CD4-positive, alpha-beta T cell treated with Interleukin-4 for 4 hours (primary cell): ENCODE measurements at regions not wholly inside any gene's neighbourhood (a gene's known extent, or its start where the extent isn't known, plus 50 kb on each side); places are given as distances from the start of the nearest gene placed in this dataset.

ENCODE experiments used
- DNase-seq: peaks from one replicate; pipeline ENCODE4 v3.0.0-alpha.2; 2020

GRCh38 chr5:93273176-93273575, 307.8 kb downstream of the NR2F1-AS1 start:
- DNase-seq = no peak

- no peak for DNase-seq
These were observed 308.9 kb downstream of the NR2F1-AS1 start for GRCh38 chr5:93272108-93272507.

GRCh38 chr5:93267736-93268135, 313.3 kb downstream of the NR2F1-AS1 start:
- DNase-seq = no peak

- no peak for DNase-seq
These were observed 313.7 kb downstream of the NR2F1-AS1 start for GRCh38 chr5:93267276-93267675.

DNA sequence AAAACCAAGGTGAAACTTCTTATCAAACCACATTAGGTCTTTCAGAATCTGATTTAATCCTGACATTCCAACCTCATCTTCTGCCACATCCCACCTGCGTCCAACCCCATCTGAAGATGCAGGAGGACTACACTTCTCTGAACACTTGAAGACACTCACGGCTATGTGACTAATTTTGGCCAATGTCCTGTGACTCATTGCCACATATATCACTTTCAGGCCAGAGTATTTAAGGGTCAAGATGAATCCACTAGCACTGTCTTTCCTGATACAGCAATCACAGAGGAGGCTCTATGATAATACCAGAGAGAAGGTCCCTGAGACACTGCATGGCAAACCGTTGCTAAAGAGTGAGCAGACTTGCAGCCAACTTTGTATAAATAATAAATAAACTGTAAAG, 323.4 kb downstream of the NR2F1-AS1 start:
- DNase-seq = no peak

DNA sequence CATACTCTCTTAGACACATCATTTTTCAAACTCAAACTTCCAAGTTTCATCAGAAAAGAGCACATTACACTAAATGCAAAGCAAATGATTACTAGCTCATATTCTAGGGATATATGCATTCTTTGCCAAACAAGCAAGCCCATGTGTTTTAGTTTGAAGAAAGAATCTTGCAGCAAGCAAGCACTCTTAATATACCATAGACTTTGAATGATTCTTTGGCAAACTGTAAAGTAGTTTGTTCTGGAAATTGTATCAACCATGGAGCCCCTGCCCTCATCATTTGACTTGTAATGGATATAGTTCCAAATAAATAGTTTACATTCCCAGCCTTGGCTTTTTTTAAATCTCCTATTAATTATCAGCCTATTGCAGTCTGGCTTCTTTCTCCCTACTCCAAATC, 325.2 kb downstream of the NR2F1-AS1 start:
- DNase-seq = no peak

GRCh38 chr5:93252165-93252564, 328.9 kb downstream of the NR2F1-AS1 start:
- DNase-seq = no peak

DNA sequence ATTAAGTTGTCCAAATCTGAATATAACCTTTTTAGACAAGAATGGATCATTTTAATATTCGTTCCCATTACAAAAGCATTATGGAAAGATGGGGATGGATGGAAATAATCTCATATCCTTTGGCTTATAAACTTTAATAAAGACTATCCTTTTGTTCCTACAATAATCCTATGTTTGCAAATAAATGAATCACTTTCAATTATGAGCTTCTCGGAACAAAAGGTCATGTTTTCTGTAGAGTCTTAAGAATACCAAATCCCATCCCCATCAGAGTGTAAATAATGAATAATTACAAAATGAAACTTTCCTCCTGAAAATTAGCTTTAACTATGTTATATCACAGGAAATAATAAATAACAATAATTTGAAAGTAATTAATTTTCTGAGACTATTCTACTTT, 329.7 kb downstream of the NR2F1-AS1 start:
- DNase-seq = no peak

DNA sequence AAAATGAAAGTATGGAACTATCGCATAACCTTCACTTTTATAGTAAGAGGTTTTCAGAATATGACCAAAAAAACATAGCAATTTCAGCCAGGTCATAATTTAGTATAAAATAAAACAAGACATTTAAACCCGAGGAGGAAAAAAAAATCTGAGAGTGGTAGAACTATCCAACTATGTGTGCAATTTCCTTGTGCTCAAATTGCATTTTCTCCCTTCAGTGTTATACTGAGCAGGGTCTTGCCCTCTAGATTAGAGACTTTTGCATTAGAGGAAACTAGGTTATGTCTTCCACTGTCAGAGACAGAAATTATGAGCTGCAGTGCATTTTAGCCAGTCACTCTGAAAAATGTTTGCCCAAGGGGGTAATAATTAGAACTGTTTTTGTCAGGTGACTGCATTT, 330.6 kb downstream of the NR2F1-AS1 start:
- DNase-seq = no peak

DNA sequence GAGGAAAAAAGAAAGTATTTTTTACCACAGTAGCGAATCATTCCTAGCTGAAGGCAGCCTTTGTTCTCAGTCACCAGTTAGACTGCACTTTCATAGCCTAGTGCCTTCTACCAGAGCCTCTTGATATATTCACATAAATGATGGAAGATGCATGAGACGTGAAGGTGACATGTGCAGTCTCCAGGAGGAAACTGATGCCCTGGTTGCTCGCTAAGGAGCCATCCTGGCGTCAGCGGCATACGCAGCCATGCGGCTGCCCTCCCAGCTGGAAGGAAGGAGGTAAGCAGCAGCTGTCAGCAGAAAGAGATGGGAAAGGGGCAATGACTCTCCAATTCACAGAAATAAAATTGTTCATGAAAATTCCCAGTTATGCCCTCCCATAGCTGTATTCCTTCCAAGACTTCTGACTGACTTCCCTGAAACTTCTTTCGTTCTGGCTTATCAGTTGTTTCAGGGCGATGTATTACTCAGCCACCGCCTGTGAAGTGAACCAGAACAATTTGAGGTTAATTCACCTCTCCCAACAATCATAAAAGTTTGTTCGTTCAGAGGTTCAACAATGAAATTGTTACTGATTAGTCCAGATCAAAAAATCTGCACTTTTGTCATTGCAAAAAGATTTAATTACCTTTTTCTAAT, 331.2 kb downstream of the NR2F1-AS1 start:
- no peak for DNase-seq

DNA sequence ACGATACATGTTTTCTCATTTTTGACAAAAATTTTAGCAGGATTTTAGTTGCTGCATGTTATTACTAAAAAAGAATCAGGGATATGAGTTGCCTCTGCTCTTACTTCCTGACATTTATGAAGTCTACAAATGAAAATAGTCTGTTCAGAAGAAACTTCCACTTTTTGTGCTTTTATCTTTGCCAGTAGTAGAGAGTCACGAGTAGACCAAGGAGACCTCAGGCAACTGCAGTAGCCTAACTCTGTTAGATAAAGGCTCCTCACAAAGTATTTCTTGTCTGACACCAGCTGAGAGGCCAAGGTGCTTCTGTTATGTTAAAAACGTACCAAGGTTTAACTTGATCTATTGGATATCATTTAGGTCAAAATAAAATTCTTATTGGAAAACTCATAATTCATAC, 333.9 kb downstream of the NR2F1-AS1 start:
- no peak for DNase-seq

DNA sequence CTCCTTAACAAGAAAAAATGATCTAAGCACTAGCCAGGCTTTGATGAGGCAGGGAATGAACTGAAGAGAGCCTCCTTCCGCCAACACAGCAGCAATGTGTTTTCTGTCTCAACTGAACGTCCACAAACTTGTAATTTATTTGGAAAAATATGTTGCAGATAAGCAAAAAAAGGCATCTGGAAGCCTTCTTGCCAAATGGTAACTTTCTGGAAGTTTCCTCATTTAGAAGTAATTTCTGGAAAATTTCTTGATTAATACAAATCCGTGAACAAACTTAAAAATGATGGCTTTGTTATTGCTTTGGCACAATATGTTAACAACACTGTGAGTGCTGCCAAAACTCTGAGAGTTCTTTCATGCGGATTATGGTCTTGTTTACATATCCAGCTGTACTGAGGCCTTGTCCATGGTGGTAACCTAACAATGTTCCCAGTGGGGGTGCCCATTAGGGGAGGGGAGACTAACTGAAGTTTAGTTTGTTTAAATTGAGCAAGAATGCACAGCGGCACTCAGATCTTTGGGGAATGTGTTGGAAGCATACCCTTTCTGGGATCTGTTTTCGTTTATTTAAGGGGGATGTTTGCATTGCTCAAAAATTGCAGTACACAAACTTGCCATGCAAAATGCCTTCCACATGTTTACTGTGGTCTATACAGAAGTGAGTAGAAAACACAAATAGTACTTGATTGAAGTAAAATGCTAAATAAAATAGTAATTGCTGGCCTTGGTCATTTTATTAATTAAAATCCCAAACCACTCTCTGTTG, 334.7 kb downstream of the NR2F1-AS1 start:
- DNase-seq = no peak

DNA sequence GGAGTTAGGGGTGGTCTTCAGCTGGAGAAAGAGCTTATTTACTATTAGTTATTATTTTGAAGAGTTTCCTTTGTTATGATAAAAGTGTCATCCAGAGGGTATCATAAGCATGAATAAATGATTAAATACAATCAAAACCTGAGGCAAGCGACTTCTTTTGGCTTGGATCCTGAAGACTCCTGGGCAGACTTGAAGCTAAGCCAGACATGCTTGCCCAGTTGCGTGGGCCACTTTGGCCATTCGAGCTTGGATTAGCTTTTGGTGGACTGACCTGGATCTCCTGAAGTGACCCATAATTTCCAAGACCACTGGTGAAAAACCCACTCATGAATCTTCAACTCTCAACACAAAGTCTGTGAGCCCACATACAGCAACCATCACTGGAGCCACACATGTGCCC, 335.8 kb downstream of the NR2F1-AS1 start:
- DNase-seq = no peak

DNA sequence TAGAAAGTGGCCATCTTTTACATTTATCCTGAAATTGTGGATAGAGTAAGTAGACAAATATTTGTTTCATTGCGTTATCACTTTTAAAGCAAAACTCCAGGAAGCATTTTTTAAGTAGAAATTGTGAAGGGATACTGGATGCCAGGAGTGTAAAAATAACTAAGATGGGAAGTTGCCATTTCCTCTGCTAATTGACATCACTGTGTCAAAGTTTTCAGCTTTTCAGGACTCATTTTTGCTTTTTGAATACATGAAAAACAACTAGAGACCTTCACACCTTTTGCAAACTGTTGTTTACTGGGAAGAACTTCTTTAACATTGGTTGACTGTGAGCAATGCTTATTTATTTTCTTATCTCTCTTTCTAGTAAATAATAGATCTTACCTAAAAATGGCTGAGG, 337.5 kb downstream of the NR2F1-AS1 start:
- no peak for DNase-seq

DNA sequence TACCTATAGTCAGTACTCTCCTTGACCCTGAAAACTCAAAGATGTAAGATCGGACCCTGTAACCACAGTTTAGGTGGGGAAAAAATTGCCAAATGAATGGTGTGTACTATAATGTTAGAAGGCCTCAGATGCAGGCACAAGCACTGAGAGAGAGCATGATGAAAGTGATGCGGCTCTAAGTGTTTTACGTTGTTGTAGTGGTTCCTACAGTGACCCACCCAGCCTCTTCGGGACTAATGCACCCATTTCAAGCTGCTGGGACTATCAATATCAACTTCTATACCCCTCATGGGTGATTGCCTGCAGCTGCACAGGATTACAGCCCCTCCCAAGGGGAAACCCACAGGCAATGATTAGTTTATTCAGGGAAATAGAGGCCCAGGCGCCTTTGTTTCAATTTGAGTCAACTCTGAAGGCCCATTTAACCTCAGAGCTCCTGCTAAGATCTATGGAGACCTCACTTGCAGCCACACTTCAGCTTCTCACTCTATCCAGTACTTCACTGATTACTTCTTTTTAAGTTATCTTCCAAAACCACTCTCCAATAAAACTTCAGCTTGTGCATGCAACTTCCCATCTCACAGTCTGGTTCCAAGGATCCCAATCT, 340.7 kb downstream of the NR2F1-AS1 start:
- no peak for DNase-seq

- no peak for DNase-seq
These were observed 344.1 kb downstream of the NR2F1-AS1 start for GRCh38 chr5:93236807-93237421.

- no peak for DNase-seq
These were observed 345.3 kb downstream of the NR2F1-AS1 start for GRCh38 chr5:93235761-93236160.

- DNase-seq = no peak
These were observed 354.8 kb downstream of the NR2F1-AS1 start for GRCh38 chr5:93226202-93226735.

- DNase-seq = no peak
These were observed 355.3 kb downstream of the NR2F1-AS1 start for GRCh38 chr5:93225748-93226147.

- no peak for DNase-seq
These were observed 356.4 kb downstream of the NR2F1-AS1 start for GRCh38 chr5:93224624-93225023.

DNA sequence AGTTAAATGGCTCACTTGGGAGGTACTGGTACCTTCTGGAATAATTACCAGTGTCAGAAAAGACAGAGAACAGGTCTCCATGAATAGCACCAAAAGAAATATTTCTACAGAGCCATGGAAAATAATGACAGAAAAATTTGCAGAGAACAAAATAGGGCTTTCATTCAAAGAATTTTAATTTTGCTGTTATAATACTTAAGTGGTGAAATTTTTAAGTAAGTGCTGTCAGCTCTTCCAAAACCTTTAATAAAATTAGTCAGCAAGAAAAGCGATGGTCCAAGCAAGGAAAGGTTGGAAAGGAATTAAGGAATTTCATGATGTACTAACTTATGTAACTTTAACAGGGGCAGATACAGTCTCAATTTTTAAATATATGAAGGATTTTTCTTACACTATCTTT, 359.2 kb downstream of the NR2F1-AS1 start:
- DNase-seq = no peak

DNA sequence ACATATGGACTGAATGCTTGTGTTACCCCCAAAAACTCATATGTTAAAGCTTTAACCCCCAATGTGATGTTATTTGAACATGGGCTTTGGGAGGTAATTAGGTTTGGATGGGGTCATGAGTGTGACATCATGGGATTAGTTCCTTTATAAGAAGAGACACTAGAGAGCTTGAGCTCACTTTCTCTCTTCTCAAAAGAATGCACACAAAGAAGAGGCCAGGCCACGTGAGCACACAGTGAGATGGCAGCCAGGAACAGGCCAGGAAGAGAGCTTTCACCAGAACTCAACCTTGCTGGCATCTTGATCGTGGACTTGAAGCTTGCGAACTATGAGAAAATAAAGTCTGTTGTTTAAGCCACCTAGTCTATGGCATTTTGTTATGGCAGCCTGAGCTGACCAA, 360.6 kb downstream of the NR2F1-AS1 start:
- no peak for DNase-seq

DNA sequence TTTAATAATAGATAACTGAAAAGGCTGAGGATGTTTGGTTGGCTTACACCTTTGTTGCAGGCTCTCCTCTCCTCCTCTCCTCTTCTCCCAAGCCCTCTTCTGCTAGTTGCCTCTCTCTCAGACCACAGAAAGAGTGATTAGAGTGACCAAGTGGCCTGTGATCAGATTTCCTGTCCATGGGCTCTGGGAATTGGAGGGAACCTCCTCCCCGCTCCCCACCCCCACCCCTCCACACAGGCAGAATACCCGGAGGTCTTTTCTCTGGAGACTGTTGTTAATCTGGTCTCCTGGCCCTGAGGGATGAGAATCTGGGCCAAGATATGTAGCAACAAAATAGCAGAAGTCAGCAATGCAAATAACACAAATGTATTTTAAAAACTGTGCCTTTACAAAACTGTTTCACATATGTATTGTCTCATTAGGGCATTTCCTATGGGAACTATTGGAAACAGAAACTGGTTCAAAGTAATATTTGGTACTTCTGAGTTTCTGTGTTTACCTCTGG, 361.3 kb downstream of the NR2F1-AS1 start:
- no peak for DNase-seq
